ENCODE measurements at regions not wholly inside any gene's neighbourhood (a gene's known extent, or its start where the extent isn't known, plus 50 kb on each side); places are given as distances from the start of the nearest gene placed in this dataset.

DNA sequence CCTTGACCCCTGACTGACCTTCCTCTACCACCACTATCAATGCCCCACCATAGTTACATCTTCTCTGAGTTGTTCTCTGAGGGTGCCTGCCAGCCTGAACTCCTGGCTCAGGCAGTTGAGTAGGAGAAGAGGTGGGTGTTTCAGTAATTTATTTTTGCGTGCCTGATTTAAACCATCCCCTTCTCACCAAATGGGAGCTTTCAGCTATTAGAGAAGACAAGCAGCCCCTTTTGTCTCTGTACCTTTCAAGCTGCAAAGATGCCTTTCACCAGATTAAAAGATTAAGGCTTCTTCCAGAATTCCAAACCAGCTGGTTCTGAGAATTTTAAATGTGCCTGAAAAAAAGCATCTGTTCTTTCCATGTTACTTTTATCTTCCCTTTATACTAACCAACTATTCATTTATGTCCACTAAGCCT, 223.8 kb downstream of the FAM76B start:
- Histone ChIP-seq H3K4me2 (ENCODE audit: insufficient read depth in 1 of 2, low read depth in 2 of 2, low read length in 2 of 2) (no peak overlapping the region), H3K56ac (replicated peaks; ENCODE audit: insufficient read length, low read depth, low read length) (no peak overlapping the region), H3K14ac (ENCODE audit: insufficient read length) (no peak overlapping the region), H3K9me3 (ENCODE audit: insufficient read depth in 2 of 2, low read depth in 1 of 2, low read length in 1 of 2) (peaks cover 0 to 6% of the 10 kb centered on the region in 2 experiments; a peak in 1 of 4 replicates), H4K8ac (ENCODE audit: extremely low read depth, insufficient read depth, low read length) (no peak overlapping the region), H3K4ac (replicated peaks; ENCODE audit: insufficient read length, low read depth, low read length) (no peak overlapping the region), H3K18ac (ENCODE audit: extremely low read depth, low read length) (no peak overlapping the region), H3K79me2 (ENCODE audit: control insufficient read depth in 1 of 2, insufficient read depth in 2 of 2, low read length in 2 of 2) (no peaks in the 10 kb centered on the region), H4K91ac (replicated peaks; ENCODE audit: insufficient read length, low read length) (no peak overlapping the region), H2AFZ (ENCODE audit: low read length) (no peak overlapping the region), H3K9ac (replicated peaks in 1 of 4; ENCODE audit: extremely low read depth in 1 of 4, low read depth in 3 of 4, low read length in 3 of 4) (no peak overlapping the region), H2BK15ac (ENCODE audit: low read length) (no peak overlapping the region), H3K23me2 (ENCODE audit: low read depth, low read length) (no peaks in the 10 kb centered on the region), H4K20me1 (replicated peaks in 1 of 2; ENCODE audit: control insufficient read depth in 1 of 2, insufficient read depth in 2 of 2, low read length in 2 of 2) (no peaks in the 10 kb centered on the region), H2BK5ac (ENCODE audit: low read depth, low read length) (no peak overlapping the region), H3K27me3 (replicated peaks in 1 of 4; ENCODE audit: control insufficient read depth in 3 of 4, extremely low read depth in 1 of 4, insufficient read depth in 3 of 4, low read length in 3 of 4) (no peaks in the 10 kb centered on the region), H3K23ac (ENCODE audit: insufficient read length) (no peak overlapping the region), H2BK120ac (replicated peaks; ENCODE audit: low read depth, low read length) (no peak overlapping the region), H2BK20ac (ENCODE audit: low read length) (no peak overlapping the region), H2AK5ac (ENCODE audit: low read depth, low read length) (no peak overlapping the region), H3K27ac (ENCODE audit: low read depth, low read length) (no peak overlapping the region), H3K36me3 (ENCODE audit: control insufficient read depth in 2 of 4, insufficient read depth in 4 of 4, low read length in 3 of 4) (peaks cover 0 to 5% (median 1%) of the 10 kb centered on the region in 4 experiments; a peak in 2 of 8 replicates), H3K79me1 (ENCODE audit: low read depth, low read length) (no peaks in the 10 kb centered on the region), H3K4me3 (ENCODE audit: extremely low read depth in 1 of 4, insufficient read depth in 2 of 4, low read depth in 3 of 4, low read length in 4 of 4) (no peak overlapping the region), H4K5ac (ENCODE audit: insufficient read length, low read depth, low read length) (no peak overlapping the region), H2BK12ac (ENCODE audit: low read depth, low read length) (no peak overlapping the region), H3K4me1 (replicated peaks in 1 of 4; ENCODE audit: control insufficient read depth in 3 of 4, insufficient read depth in 4 of 4, low read length in 3 of 4) (no peaks in the 10 kb centered on the region; a peak in 1 of 7 replicates)
- ChIA-PET POLR2A (ENCODE audit: partially characterized antibody) (no interaction called here), CTCF (ENCODE audit: partially characterized antibody) (interaction anchor here (0.6 to 1.2 kb wide), 7 partner anchors 8 to 414 kb away, joined by 3 to 4 read pairs (median 3); no protein-coding TSS in a partner anchor)
- WGBS, 2 experiments (ENCODE audit: extremely low coverage in 1 of 2, insufficient coverage in 1 of 2, insufficient read length in 1 of 2, insufficient replicate concordance in 2 of 2, low coverage in 1 of 2, low lambda C conversion rate in 2 of 2, missing lambda C conversion rate in 1 of 2) = 82% methylated on average over 1 of the region's 1 CpG; no CpG with 5 or more reads in 1 of the 2 experiments
- FAIRE-seq (no peak), DNase-seq (ENCODE audit: low read depth in 1 of 2, low spot score in 2 of 2) (no peak)
- TF ChIP-seq RAD21 (IDR thresholded peaks at IDR 0.05 in 1 of 2, conservative IDR thresholded peaks at IDR 0.05 in 1 of 2; ENCODE audit: low read depth in 2 of 2, low read length in 2 of 2) (no peak), CHD1 (IDR thresholded peaks at IDR 0.05; ENCODE audit: low read depth, low read length) (no peak), EZH2 (IDR thresholded peaks at IDR 0.05; ENCODE audit: low read depth, low read length, severe bottlenecking) (no peak), BACH1 (IDR thresholded peaks at IDR 0.05; ENCODE audit: low read length) (no peak), CBX8 (IDR thresholded peaks at IDR 0.05; ENCODE audit: borderline replicate concordance, low read depth, low read length) (no peak), EGR1 (IDR thresholded peaks at IDR 0.05; ENCODE audit: borderline replicate concordance, low read depth, low read length) (no peak), RBBP5 (IDR thresholded peaks at IDR 0.05; ENCODE audit: borderline replicate concordance, low read depth, low read length) (no peak), SRF (IDR thresholded peaks at IDR 0.05; ENCODE audit: low read depth, low read length) (no peak)
- TF ChIP-seq, protein P1, sequence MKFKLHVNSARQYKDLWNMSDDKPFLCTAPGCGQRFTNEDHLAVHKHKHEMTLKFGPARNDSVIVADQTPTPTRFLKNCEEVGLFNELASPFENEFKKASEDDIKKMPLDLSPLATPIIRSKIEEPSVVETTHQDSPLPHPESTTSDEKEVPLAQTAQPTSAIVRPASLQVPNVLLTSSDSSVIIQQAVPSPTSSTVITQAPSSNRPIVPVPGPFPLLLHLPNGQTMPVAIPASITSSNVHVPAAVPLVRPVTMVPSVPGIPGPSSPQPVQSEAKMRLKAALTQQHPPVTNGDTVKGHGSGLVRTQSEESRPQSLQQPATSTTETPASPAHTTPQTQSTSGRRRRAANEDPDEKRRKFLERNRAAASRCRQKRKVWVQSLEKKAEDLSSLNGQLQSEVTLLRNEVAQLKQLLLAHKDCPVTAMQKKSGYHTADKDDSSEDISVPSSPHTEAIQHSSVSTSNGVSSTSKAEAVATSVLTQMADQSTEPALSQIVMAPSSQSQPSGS (IDR thresholded peaks at IDR 0.05; ENCODE audit: low read length) = no peak
- TF ChIP-seq, protein P2, sequence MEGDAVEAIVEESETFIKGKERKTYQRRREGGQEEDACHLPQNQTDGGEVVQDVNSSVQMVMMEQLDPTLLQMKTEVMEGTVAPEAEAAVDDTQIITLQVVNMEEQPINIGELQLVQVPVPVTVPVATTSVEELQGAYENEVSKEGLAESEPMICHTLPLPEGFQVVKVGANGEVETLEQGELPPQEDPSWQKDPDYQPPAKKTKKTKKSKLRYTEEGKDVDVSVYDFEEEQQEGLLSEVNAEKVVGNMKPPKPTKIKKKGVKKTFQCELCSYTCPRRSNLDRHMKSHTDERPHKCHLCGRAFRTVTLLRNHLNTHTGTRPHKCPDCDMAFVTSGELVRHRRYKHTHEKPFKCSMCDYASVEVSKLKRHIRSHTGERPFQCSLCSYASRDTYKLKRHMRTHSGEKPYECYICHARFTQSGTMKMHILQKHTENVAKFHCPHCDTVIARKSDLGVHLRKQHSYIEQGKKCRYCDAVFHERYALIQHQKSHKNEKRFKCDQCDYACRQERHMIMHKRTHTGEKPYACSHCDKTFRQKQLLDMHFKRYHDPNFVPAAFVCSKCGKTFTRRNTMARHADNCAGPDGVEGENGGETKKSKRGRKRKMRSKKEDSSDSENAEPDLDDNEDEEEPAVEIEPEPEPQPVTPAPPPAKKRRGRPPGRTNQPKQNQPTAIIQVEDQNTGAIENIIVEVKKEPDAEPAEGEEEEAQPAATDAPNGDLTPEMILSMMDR (IDR thresholded peaks at IDR 0.05; ENCODE audit: control extremely low read depth in 1 of 3, insufficient read depth in 1 of 3, low read depth in 1 of 3, low read length in 3 of 3) = no peak
